Left lung (tissue), 4 donors: ENCODE measurements at regions not wholly inside any gene's neighbourhood (a gene's known extent, or its start where the extent isn't known, plus 50 kb on each side); places are given as distances from the start of the nearest gene placed in this dataset.
A peak's percentile ranks its signal among the peaks of the same experiment; 100 is the strongest.

Source experiments
- ATAC-seq: fragments of 200-7000 bp; cut with Tn5 transposase; one replicate; pipeline ENCODE4 v1.9.1; 2020; ENCODE audit warnings: moderate library complexity
- DNase-seq, 4 donors: peaks; one replicate each; pipeline ENCODE4 v3.0.0-alpha.2; 2013 to 2020
- H3K27ac ChIP-seq, 2 donors: fragments of 200-600 bp; sonication (generic) in 1 of 2; one replicate each; pipeline versions ENCODE4 v1.5.0 to v1.8.0; 2020 to 2021
- H3K27me3 ChIP-seq, 2 donors: fragments of 200-600 bp; sonication (generic) in 1 of 2; one replicate each; pipeline versions ENCODE4 v1.5.0 to v1.8.0; 2020 to 2021
- H3K36me3 ChIP-seq, 2 donors: fragments of 200-600 bp; sonication (generic) in 1 of 2; one replicate each; pipeline versions ENCODE4 v1.5.0 to v1.8.0; 2020 to 2021
- H3K4me1 ChIP-seq, 2 donors: fragments of 200-600 bp; one replicate each; pipeline ENCODE4 v1.8.0; 2021
- H3K4me3 ChIP-seq, 2 donors: fragments of 200-600 bp; sonication (generic) in 1 of 2; one replicate each; pipeline versions ENCODE4 v1.5.0 to v1.8.0; 2020 to 2021; ENCODE audit warnings: mild to moderate bottlenecking in 1 of 2
- H3K9me3 ChIP-seq, 2 donors: fragments of 200-600 bp; sonication (generic) in 1 of 2; one replicate each; pipeline versions ENCODE4 v1.5.0 to v1.8.0; 2020 to 2021
- CTCF ChIP-seq, 2 donors: fragments of 200-600 bp; sonication (generic) in 1 of 2; IDR thresholded peaks; one replicate each; pipeline versions ENCODE4 v1.5.0 to v1.8.0; 2021; ENCODE audit warnings: antibody characterized with exemption in 2 of 2
- intact Hi-C, 2 donors: fragments of 100-400 bp; cut with DNase I; formaldehyde crosslinking; loops; one replicate each; pipeline versions ENCODE4 v1.11.2 to v1.14.2; 2022
- donor health status: DM: no; HTN: yes; CAD: no.
- donor health status: DM: no; HTN: no; CAD: no.

DNA sequence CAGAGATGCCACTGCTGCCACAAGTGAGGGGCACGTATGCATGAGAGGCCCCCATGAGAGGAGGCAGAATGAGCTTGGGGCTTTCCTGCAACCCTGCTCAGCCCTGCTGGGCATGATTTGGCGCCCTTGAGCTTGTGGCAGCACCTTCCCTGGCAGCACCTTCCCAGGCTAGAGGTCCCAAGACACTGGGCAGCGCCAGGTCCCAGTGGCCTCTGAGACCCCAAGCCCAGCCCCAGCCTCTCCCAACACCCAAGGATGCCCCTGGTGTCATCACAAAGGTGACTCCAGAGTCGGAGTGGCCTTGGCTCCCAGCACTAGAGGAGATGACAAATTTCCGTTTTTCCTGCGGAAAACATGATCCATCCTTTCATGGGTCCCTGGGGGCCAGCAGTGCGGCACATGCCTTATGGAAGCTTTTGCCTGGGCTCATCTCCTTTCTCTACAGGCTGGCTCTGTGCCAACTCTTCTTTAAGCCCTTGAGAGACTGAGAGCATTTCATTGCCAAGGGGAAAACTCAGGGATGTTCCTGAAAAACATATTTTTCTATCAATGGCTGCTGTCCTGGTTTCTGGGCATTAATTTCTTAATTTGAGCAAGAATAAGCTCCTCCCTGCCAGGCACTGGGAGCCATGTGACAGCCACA, 77.1 kb upstream of the ADAMTS2 start:
- no peak for TF ChIP-seq CTCF (IDR thresholded peaks at IDR 0.05)
- H3K4me3 ChIP-seq = no peak overlapping the region
- no peak for ATAC-seq
- no peak overlapping the region for H3K27ac ChIP-seq
- DNase-seq = peak in 1 of 4 donors; percentile 41
- no peaks in the 10 kb centered on the region for H3K9me3 ChIP-seq
- H3K4me1 ChIP-seq = no peaks in the 10 kb centered on the region
- H3K27me3 ChIP-seq = peaks cover 0 to 16% of the 10 kb centered on the region in 2 donors
- intact Hi-C loops = no loop called here
- H3K36me3 ChIP-seq = no peaks in the 10 kb centered on the region

DNA sequence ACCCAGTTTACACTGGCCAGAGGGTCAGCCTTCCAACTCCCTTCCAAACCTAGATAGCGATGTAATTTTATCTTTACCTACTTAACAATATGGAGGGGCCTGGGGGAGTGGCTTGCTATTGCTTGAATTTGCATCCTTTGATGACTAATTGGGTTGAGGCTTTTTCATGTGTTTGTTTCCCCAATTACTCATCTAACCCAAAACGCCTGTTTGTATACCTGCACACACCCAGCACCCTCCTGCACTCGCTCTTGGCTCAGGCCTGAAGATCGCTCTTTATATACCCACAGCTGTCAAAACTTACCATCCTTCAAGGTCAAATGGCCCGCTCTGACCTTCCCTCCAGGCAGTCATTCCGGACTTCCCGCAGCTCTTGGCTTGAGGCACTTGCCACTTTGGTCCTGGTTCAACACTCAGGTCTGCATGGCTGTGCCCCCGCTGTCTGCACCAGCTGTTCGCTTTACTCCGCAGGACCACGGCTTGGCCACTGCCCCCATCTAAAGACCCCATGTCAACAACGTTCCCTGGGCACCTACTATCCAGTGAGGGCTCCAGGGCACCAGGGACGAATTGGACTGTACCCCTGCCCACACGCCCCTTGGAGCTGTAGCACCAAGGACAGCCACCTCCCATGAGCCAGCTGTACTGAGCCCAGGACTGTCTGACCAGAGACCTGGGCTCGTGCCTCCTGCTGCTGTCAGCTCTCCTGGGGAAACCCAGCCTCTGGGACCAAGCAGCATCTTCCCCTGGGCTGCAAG, 76.1 kb upstream of the ADAMTS2 start:
- ATAC-seq (no peak), DNase-seq (peak in 2 of 4 donors; percentile 31 to 62)
- intact Hi-C loops = no loop called here
- H3K9me3 ChIP-seq = no peaks in the 10 kb centered on the region
- no peak for TF ChIP-seq CTCF (IDR thresholded peaks at IDR 0.05)
- H3K4me3 ChIP-seq = no peak overlapping the region
- no peaks in the 10 kb centered on the region for H3K4me1 ChIP-seq
- H3K36me3 ChIP-seq = no peaks in the 10 kb centered on the region
- H3K27ac ChIP-seq = no peak overlapping the region
- peaks cover 0 to 26% of the 10 kb centered on the region in 2 donors for H3K27me3 ChIP-seq

DNA sequence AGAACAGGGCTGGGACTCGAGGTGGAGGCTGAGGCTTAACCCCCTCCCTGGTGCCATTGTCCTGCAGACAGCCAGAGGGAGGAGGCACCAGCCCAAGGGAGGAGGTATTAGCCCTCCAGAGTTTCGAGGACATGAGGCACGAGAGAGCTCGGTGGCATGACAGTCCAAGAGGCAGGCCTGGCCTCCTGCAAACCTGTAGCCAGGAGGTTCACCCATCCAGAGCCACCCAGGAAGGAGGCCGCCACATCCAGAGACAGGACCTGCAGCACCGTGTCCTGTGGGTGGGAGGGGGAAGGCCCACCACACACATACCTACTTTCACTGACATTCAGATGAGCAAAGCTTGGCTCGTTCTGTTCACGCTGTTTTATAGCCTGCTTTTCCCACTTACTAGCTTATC, 75.2 kb upstream of the ADAMTS2 start:
- Histone ChIP-seq H3K4me3 (no peak overlapping the region), H3K9me3 (no peaks in the 10 kb centered on the region), H3K4me1 (no peaks in the 10 kb centered on the region), H3K36me3 (no peaks in the 10 kb centered on the region), H3K27me3 (peaks cover 0 to 33% of the 10 kb centered on the region in 2 donors), H3K27ac (no peak overlapping the region)
- ATAC-seq (no peak), DNase-seq (peak in 2 of 4 donors; percentile 26 to 56)
- TF ChIP-seq CTCF (IDR thresholded peaks at IDR 0.05) = no peak
- intact Hi-C loops = no loop called here

- Histone ChIP-seq H3K27ac (no peak overlapping the region), H3K27me3 (peaks cover 0 to 33% of the 10 kb centered on the region in 2 donors), H3K9me3 (no peaks in the 10 kb centered on the region), H3K36me3 (no peaks in the 10 kb centered on the region), H3K4me3 (no peak overlapping the region), H3K4me1 (no peaks in the 10 kb centered on the region)
- DNase-seq (peak in 1 of 4 donors; percentile 43), ATAC-seq (no peak)
- no peak for TF ChIP-seq CTCF (IDR thresholded peaks at IDR 0.05)
- intact Hi-C loops = no loop called here
Observed at GRCh38 chr5:179418972-179419371, 73.7 kb upstream of the ADAMTS2 start.

GRCh38 chr5:179417696-179418095, 72.4 kb upstream of the ADAMTS2 start:
- intact Hi-C loops = no loop called here
- TF ChIP-seq CTCF (IDR thresholded peaks at IDR 0.05) = no peak
- no peak overlapping the region for H3K4me3 ChIP-seq
- no peak overlapping the region for H3K27ac ChIP-seq
- DNase-seq = peak in 1 of 4 donors; percentile 53
- no peaks in the 10 kb centered on the region for H3K4me1 ChIP-seq
- H3K27me3 ChIP-seq = peaks cover 0 to 30% of the 10 kb centered on the region in 2 donors
- H3K9me3 ChIP-seq = no peaks in the 10 kb centered on the region
- no peaks in the 10 kb centered on the region for H3K36me3 ChIP-seq
- no peak for ATAC-seq
